B cell (primary cell): ENCODE measurements at regions not wholly inside any gene's neighbourhood (a gene's known extent, or its start where the extent isn't known, plus 50 kb on each side); places are given as distances from the start of the nearest gene placed in this dataset.

Experiments
- ATAC-seq: fragments of 200-7000 bp; cut with Tn5 transposase; one replicate; pipeline ENCODE4 v1.10.0; 2021; ENCODE audit warnings: low read depth, mild to moderate bottlenecking, moderate number of reproducible peaks, moderate library complexity
- CTCF ChIA-PET: fragments of 350-600 bp; sonication (Branson Sonifier 250); formaldehyde crosslinking; loops from one replicate; lab custom pipeline; 2021; ENCODE audit warnings: antibody characterized with exemption, inconsistent platforms; lab: Charles Lee
- POLR2A ChIA-PET: fragments of 350-600 bp; sonication (Branson Sonifier 250); formaldehyde crosslinking; loops from one replicate; lab custom pipeline; 2021; ENCODE audit warnings: antibody characterized with exemption; lab: Charles Lee
- DNase-seq: peaks from one replicate; pipeline ENCODE4 v3.0.0; 2013
- H2AFZ ChIP-seq: 2 replicates; pipeline ENCODE4 v1.6.1; 2012; ENCODE audit warnings: mild to moderate bottlenecking, low read depth, low read length; ENCODE audit not compliant: insufficient read depth, poor library complexity, severe bottlenecking
- H3K27ac ChIP-seq, 2 donors: 1 replicate in 1 of 2; 2 replicates in 1 of 2; pipeline ENCODE4 v1.5.1; 2012 to 2013; ENCODE audit warnings: low read length in 2 of 2, mild to moderate bottlenecking in 2 of 2, moderate library complexity in 1 of 2
- H3K27me3 ChIP-seq, 4 experiments: fragments of 200-600 bp in 1 of 4; sonication (generic) in 1 of 4; replicated peaks in 1 of 4; 1 replicate in 2 of 4; 2 replicates in 2 of 4; pipeline versions ENCODE4 v1.6.1 to v1.7.0; 2013 to 2016; ENCODE audit warnings: low read length in 3 of 4, mild to moderate bottlenecking in 2 of 4, mixed read lengths in 1 of 4, moderate library complexity in 1 of 4; ENCODE audit not compliant: insufficient read depth in 4 of 4, control insufficient read depth in 3 of 4; ENCODE audit errors: control extremely low read depth in 1 of 4
- H3K36me3 ChIP-seq, 2 experiments: replicated peaks in 1 of 2; 1 replicate in 1 of 2; 2 replicates in 1 of 2; pipeline versions ENCODE4 v1.6.1 to v1.7.1; 2013; ENCODE audit warnings: low read length in 1 of 2; ENCODE audit not compliant: insufficient read depth in 2 of 2, control insufficient read depth in 1 of 2; ENCODE audit errors: control extremely low read depth in 1 of 2, extremely low read depth in 1 of 2
- H3K4me1 ChIP-seq, 2 donors: fragments of 200-600 bp in 1 of 2; sonication (generic) in 1 of 2; 1 replicate in 1 of 2; 2 replicates in 1 of 2; pipeline versions ENCODE4 v1.5.1 to v1.6.1; 2013 to 2017; ENCODE audit warnings: low read length in 2 of 2; ENCODE audit not compliant: control insufficient read depth in 2 of 2, insufficient read depth in 2 of 2
- H3K4me2 ChIP-seq: replicated peaks from 2 replicates; pipeline ENCODE3; 2012; ENCODE audit warnings: mild to moderate bottlenecking, low read depth, low read length; ENCODE audit not compliant: poor library complexity, severe bottlenecking
- H3K4me3 ChIP-seq, 5 experiments: fragments of 200-600 bp in 1 of 5; sonication (generic) in 1 of 5; 1 replicate in 3 of 5; 2 replicates in 2 of 5; pipeline versions ENCODE4 v1.5.1 to v1.7.0; 2011 to 2016; ENCODE audit warnings: low read length in 4 of 5, mild to moderate bottlenecking in 4 of 5, low read depth in 2 of 5, control low read depth in 1 of 5, moderate library complexity in 1 of 5; ENCODE audit not compliant: insufficient read depth in 1 of 5; ENCODE audit errors: control extremely low read depth in 1 of 5, extremely low read depth in 1 of 5
- H3K79me2 ChIP-seq: fragments of 200-600 bp; sonication (generic); one replicate; pipeline ENCODE4 v1.6.0; 2016; ENCODE audit warnings: low read length; ENCODE audit not compliant: control insufficient read depth, insufficient read depth
- H3K9ac ChIP-seq: fragments of 200-600 bp; sonication (generic); 2 replicates; pipeline ENCODE4 v1.6.1; 2017; ENCODE audit warnings: mild to moderate bottlenecking, low read length, moderate library complexity
- H3K9me3 ChIP-seq, 3 donors: one replicate each; pipeline versions ENCODE4 v1.6.1 to v1.7.1; 2013; ENCODE audit warnings: low read length in 2 of 3; ENCODE audit not compliant: control insufficient read depth in 2 of 3, insufficient read depth in 1 of 3; ENCODE audit errors: control extremely low read depth in 1 of 3
- H4K20me1 ChIP-seq: 2 replicates; pipeline ENCODE4 v1.6.0; 2012; ENCODE audit warnings: mild to moderate bottlenecking, low read length; ENCODE audit not compliant: insufficient read depth, control insufficient read depth, poor library complexity, severe bottlenecking
- H3K27ac Mint-ChIP-seq: one replicate; pipeline ENCODE4 v1.8.0; 2021; ENCODE audit warnings: mixed read lengths
- H3K27me3 Mint-ChIP-seq: one replicate; pipeline ENCODE4 v1.8.0; 2021; ENCODE audit warnings: mixed read lengths
- H3K4me1 Mint-ChIP-seq: one replicate; pipeline ENCODE4 v1.8.0; 2021; ENCODE audit warnings: mixed read lengths
- H3K4me3 Mint-ChIP-seq: one replicate; pipeline ENCODE4 v1.8.0; 2021; ENCODE audit warnings: mixed read lengths
- H3K9me3 Mint-ChIP-seq: one replicate; pipeline ENCODE4 v1.8.0; 2022; ENCODE audit warnings: mixed read lengths; ENCODE audit not compliant: insufficient read depth
- EZH2 ChIP-seq: IDR thresholded peaks from 2 replicates; pipeline ENCODE4 v1.6.1; 2012; ENCODE audit warnings: borderline replicate concordance, low read depth, mild to moderate bottlenecking, moderate library complexity, low read length; ENCODE audit not compliant: insufficient read depth, poor library complexity, severe bottlenecking
- WGBS: methylation state at CpG from one replicate; pipeline ENCODE4 v1.1.5; 2013; ENCODE audit warnings: missing lambda C conversion rate; ENCODE audit not compliant: insufficient coverage; 5-methylcytosine and 5-hydroxymethylcytosine counted together
- intact Hi-C: fragments of 100-400 bp; cut with micrococcal nuclease; formaldehyde crosslinking; loops from one replicate; pipeline ENCODE4 v1.10.0; 2022
- TF ChIP-seq, protein P1 (sequence below): fragments of 200-600 bp; IDR thresholded peaks from one replicate; pipeline ENCODE4 v1.8.0; 2022; ENCODE audit warnings: antibody characterized with exemption, mild to moderate bottlenecking

DNA sequence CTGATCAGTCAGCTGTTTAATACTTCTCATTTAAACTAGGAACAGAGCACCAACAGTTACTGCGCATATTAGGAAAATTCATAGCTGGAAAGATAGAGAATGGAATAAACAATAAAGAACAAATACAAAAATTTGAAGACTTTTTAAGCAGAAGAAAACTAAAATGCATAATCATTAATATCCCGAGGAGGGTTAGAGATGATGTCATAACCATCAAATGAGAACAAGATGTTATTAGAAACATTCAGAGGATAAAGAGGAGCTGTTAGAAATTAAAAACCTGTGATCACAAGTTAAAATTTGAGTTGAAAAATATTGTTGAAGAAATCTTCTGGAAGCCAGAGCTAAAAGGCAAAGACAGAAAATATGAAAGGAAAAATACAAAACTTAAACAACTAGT is 54.0 kb upstream of the ALKAL2 start:
- TF ChIP-seq EZH2 = no peak
- TF ChIP-seq, protein P1, sequence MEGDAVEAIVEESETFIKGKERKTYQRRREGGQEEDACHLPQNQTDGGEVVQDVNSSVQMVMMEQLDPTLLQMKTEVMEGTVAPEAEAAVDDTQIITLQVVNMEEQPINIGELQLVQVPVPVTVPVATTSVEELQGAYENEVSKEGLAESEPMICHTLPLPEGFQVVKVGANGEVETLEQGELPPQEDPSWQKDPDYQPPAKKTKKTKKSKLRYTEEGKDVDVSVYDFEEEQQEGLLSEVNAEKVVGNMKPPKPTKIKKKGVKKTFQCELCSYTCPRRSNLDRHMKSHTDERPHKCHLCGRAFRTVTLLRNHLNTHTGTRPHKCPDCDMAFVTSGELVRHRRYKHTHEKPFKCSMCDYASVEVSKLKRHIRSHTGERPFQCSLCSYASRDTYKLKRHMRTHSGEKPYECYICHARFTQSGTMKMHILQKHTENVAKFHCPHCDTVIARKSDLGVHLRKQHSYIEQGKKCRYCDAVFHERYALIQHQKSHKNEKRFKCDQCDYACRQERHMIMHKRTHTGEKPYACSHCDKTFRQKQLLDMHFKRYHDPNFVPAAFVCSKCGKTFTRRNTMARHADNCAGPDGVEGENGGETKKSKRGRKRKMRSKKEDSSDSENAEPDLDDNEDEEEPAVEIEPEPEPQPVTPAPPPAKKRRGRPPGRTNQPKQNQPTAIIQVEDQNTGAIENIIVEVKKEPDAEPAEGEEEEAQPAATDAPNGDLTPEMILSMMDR = no peak
- CTCF ChIA-PET = interaction anchor here (1.0 kb wide), 1 partner anchor 296 kb away, joined by 3 read pairs; no protein-coding TSS in a partner anchor
- Histone ChIP-seq H3K27me3 (no peaks in the 10 kb centered on the region), H3K4me3 (no peak overlapping the region), H3K79me2 (no peaks in the 10 kb centered on the region), H3K4me1 (peaks cover 0 to 5% of the 10 kb centered on the region in 2 donors), H3K4me2 (no peak overlapping the region), H3K9me3 (peaks cover 2 to 20% (median 17%) of the 10 kb centered on the region in 3 donors), H3K9ac (no peak overlapping the region), H3K27ac (no peak overlapping the region), H3K36me3 (no peaks in the 10 kb centered on the region), H4K20me1 (no peaks in the 10 kb centered on the region), H2AFZ (peak overlapping the region; percentile 3)
- H3K9me3 Mint-ChIP-seq = peaks cover 14% of the 10 kb centered on the region
- ATAC-seq (no peak), DNase-seq (no peak)
- intact Hi-C loops = no loop called here
- peak overlapping the region; percentile 32 for H3K4me3 Mint-ChIP-seq
- no CpG with 5 or more reads among the region's 2 CpGs for WGBS
- H3K4me1 Mint-ChIP-seq = peaks cover 23% of the 10 kb centered on the region
- H3K27me3 Mint-ChIP-seq = peaks cover 27% of the 10 kb centered on the region
- no peak overlapping the region for H3K27ac Mint-ChIP-seq
- POLR2A ChIA-PET = no interaction called here

DNA sequence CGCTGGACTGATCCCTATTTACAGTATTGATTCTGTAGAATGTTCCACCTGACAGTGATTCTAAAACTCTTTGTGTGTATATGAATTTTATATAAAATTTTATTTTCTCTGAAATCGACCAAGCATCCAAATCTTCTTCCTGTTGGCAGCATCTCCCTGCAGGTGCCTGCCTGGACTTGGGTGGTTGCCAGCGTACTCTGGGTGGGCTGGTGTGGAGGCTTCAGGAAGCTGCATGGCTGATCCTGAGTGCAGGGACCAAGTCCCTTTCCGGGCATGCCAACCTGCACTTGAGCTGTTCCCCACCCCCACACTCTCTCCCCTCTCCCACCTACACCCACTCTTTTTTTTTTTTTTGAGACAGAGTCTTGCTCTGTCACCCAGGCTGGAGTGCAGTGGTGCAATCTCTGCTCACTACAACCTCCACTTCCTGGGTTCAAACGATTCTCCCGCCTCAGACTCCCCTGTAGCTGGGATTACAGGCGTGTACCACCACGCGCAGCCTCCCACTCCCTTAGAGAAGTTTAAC is 53.2 kb upstream of the ALKAL2 start:
- H3K27ac Mint-ChIP-seq = no peak overlapping the region
- TF ChIP-seq, protein P1 = no peak
- no peak for TF ChIP-seq EZH2
- ATAC-seq (no peak), DNase-seq (no peak)
- no peaks in the 10 kb centered on the region for H3K36me3 ChIP-seq
- no peaks in the 10 kb centered on the region for H3K79me2 ChIP-seq
- H3K4me2 ChIP-seq = peak overlapping the region; percentile 9
- H3K4me1 Mint-ChIP-seq = peaks cover 23% of the 10 kb centered on the region
- POLR2A ChIA-PET = no interaction called here
- no peaks in the 10 kb centered on the region for H4K20me1 ChIP-seq
- H2AFZ ChIP-seq = peak overlapping the region; percentile 3
- CTCF ChIA-PET = no interaction called here
- intact Hi-C loops = no loop called here
- no peak overlapping the region for H3K4me3 Mint-ChIP-seq
- WGBS = 57% methylated on average over 5 of the region's 9 CpGs
- peaks cover 19% of the 10 kb centered on the region for H3K9me3 Mint-ChIP-seq
- H3K9ac ChIP-seq = no peak overlapping the region
- H3K9me3 ChIP-seq = peaks cover 6 to 24% (median 20%) of the 10 kb centered on the region in 3 donors
- H3K27me3 Mint-ChIP-seq = peaks cover 22% of the 10 kb centered on the region
- H3K4me1 ChIP-seq = peaks cover 0 to 5% of the 10 kb centered on the region in 2 donors
- no peaks in the 10 kb centered on the region for H3K27me3 ChIP-seq
- no peak overlapping the region for H3K27ac ChIP-seq
- no peak overlapping the region for H3K4me3 ChIP-seq
